GM20431 (cell line): ENCODE measurements at regions not wholly inside any gene's neighbourhood (a gene's known extent, or its start where the extent isn't known, plus 50 kb on each side); places are given as distances from the start of the nearest gene placed in this dataset.

Source experiments
- in situ Hi-C: fragments of 300-500 bp; cut with MseI, MboI; formaldehyde crosslinking; loops from one replicate; pipeline ENCODE4 v1.15.0; 2020; ENCODE audit warnings: low sequenced_read_pairs; ENCODE audit not compliant: unreplicated experiment

- in situ Hi-C loops = no loop called here
These were observed 141.8 kb upstream of the PTPN1 start for GRCh38 chr20:50368386-50368785.

GRCh38 chr20:50368813-50369224 is 141.4 kb upstream of the PTPN1 start:
- in situ Hi-C loops = no loop called here

DNA sequence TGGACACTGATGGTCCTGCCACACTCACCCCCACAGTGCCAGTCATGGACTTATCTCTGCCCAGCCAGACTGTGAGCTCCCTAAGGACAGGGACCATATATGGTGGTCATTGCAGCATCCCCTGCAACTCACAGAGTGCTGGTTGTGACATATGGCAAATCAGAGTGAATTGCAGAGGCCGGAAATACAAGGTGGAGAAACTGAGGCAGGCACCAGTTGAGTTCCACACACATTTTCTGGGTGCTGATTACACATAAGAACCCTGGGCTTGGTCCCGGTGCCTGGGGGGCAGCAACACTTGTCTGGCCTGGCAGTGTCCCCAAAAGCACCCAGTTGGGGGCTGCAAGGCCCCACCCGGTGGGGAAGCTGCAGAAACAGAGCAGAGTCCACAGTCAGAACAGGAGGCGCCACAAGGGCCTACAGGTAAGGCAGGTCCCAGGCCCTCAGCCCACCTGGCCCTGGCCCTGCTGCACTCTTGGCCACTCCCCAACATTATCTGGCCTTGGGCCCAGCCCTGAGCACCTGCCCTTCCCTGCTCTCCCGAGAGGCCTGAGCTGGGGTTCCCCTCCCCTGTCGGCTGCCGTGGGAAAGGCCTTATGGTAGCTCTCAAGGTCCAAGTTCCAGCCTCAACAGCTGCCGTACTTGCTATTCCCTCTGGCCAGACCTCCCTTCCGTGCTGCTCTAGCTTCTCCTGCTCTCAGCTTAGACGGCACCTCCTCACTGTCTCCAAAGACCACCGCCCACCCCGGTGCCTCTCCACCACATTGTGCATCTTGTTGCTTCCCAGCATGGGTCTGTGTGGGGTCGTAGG is 140.8 kb upstream of the PTPN1 start:
- in situ Hi-C loops = no loop called here

GRCh38 chr20:50370036-50370566 is 140.1 kb upstream of the PTPN1 start:
- in situ Hi-C loops = no loop called here

GRCh38 chr20:50371878-50372769 is 138.1 kb upstream of the PTPN1 start:
- in situ Hi-C loops = no loop called here

GRCh38 chr20:50372770-50373088 is 137.5 kb upstream of the PTPN1 start:
- in situ Hi-C loops = no loop called here

DNA sequence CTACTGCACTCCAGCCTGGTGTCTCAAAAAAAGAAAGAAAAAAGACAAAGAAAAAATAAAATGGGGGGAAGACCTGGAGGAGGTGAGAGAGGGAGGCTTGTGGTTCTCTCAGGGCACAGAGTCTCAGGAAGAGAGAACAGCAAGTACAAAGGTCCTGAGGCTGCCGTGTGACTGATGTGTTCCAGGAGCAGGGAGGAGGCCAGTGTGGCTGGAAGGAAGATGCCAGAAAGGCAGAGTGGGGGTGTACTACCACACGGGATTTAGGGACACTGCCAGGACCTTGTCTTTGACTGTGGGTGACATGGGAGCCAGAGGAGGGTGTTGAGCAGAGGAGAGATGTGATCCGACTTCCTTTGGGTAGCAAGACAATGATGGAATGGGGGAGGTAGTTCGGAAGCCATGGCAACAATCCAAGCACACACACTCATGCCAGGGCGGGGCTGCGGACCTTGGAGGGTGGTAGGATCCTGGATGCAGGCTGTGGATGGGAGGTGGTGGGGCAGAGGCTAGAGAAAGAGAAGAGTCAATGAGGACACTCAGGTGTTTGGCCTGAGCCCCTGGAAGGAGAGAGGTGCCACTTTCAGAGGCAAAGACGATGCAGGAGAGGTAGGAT is 136.4 kb upstream of the PTPN1 start:
- in situ Hi-C loops = no loop called here

GRCh38 chr20:50374541-50375078 is 135.6 kb upstream of the PTPN1 start:
- in situ Hi-C loops = no loop called here

- in situ Hi-C loops = no loop called here
These were observed 133.8 kb upstream of the PTPN1 start for GRCh38 chr20:50376179-50376887.

GRCh38 chr20:50376888-50377459 is 133.2 kb upstream of the PTPN1 start:
- in situ Hi-C loops = no loop called here

DNA sequence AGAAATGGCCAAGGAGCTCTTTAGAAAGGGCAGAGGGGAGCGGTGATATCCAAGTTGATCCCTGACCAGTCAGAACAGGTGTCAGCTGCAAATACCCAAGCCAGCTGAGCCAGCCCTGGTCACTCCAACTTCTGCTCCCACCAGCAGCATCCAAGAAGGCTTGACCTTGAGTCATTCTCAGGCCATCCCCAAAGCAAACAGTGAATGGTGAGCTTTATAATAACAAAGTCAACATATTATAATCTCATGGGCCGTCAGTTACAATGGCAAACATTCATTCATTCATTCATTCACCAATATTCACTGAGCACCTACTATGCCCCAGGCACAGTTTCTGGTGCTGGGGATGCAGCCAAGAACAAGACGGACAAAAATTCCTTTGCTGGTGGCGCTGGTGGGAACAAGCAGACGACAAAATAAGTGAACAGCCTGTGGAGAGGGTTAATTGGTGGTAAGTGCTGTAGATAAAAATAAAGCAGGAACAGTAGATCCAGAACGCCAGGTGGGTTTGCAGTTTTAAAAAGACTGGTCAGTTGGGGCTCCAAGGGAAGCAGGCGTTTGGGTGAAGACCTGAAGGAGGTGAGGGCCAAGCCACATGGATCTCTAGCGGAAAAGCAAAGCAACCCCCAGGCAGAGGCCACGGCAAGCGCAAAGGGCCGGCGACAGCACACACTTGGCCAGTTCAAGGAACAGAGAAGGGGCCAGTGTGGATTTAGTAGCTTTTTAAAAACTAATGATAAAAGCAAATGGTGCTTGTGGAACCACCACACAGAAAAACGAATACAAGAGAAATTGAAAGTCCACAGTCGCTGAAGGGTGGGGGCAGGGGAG is 131.8 kb upstream of the PTPN1 start:
- in situ Hi-C loops = no loop called here

GRCh38 chr20:50379049-50379990 is 130.9 kb upstream of the PTPN1 start:
- in situ Hi-C loops = no loop called here

DNA sequence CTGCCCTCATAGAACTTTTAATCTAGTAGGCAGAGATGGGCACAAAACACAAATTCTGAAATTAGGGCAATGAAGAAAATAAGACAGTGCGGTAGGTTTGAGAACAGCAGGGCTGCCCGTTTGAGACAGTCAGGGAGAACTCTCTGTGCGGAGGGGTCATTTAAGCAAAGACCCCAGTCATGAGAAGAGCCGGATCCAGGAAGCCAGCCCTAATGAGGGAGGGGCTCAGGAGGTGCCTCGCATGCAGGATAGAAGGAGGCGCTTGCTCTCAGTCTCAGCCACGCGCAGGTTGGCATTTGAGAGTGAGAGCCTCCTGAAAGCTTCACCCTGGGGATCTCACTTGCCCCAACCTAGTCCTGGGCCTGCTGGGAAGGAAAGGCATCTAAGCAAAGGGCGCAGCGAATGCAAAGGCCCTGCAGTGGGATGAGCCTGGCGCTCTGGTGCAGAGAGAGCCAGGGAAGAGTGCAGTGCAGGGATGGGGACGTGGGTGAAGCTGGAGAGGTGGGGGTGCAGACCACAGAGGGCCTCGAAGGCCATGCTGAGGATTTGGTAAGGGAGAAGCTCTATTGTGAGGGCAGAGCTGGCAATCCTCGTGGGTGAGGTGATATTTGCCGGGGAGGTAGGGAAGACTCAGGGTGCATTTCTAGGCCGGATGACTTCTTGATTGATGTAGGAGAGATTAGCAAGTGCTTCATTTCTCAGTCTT is 130.0 kb upstream of the PTPN1 start:
- in situ Hi-C loops = no loop called here

DNA sequence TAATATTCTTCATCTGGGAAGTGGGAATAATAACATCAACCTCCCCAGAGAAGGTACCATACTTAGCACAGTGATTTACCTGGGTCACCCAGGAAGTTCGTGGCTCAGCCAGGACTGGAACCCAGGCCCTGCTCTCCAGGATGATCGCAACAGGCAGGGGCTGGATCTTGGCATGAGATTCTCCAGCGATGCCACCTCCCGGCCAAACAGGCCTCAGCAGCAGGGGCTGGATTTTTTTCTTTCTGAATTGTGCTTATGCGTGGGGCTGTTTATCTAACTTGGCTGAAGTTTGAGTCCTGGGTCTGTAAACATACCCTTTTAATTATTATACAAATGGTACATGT is 129.5 kb upstream of the PTPN1 start:
- in situ Hi-C loops = no loop called here

- in situ Hi-C loops = no loop called here
These were observed 129.0 kb upstream of the PTPN1 start for GRCh38 chr20:50381075-50381732.

DNA sequence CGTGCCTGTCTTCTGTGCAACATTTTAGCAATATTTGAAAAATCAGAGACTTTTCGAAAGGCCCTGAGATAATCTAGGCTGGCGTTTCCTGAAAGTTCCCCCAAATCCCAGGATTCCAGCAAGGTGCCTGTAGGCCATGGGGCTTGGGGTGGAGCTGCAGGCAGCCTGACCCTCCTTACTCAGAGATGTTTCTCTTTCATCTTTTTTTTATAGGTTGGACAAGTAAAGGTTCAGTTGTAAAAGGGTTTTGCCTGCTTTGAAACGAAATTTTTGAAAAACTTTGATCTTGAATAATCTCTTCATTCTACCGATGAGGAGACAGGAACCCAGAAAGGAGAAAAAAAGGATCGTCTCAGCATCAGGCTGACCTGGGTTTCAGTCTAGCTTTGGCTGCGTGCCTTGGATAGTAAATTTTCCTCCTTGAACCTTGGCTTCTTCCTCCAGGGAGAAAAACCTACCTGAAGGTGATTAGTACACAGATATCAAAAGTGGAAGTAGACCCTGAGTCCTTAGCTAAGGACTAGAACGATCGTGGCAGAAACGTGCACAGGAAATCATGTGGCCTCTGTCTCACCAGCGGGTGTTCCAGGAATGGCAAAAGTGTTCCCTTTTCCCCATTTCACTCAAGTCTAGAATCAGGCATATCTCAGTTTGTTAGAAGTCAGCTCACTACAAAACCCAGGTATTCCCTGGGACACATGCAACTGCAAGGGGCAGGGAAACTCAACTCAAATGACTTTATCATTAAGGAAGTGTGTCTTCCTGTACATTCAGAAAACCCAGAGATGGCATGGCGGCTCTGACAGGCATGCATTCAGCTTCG is 128.2 kb upstream of the PTPN1 start:
- in situ Hi-C loops = no loop called here
